ENCODE measurements at regions not wholly inside any gene's neighbourhood (a gene's known extent, or its start where the extent isn't known, plus 50 kb on each side); places are given as distances from the start of the nearest gene placed in this dataset.

- no peak for DNase-seq (ENCODE audit: low read depth in 1 of 2, low spot score in 1 of 2)
- no peak overlapping the region for H3K4me3 ChIP-seq (replicated peaks; ENCODE audit: insufficient read depth, low read length)
- no peaks in the 10 kb centered on the region for H3K27me3 ChIP-seq (ENCODE audit: insufficient read depth, poor library complexity, severe bottlenecking)
- no peak for TF ChIP-seq SPI1 (IDR thresholded peaks at IDR 0.05; ENCODE audit: borderline replicate concordance, low read depth)
- TF ChIP-seq, protein P1, sequence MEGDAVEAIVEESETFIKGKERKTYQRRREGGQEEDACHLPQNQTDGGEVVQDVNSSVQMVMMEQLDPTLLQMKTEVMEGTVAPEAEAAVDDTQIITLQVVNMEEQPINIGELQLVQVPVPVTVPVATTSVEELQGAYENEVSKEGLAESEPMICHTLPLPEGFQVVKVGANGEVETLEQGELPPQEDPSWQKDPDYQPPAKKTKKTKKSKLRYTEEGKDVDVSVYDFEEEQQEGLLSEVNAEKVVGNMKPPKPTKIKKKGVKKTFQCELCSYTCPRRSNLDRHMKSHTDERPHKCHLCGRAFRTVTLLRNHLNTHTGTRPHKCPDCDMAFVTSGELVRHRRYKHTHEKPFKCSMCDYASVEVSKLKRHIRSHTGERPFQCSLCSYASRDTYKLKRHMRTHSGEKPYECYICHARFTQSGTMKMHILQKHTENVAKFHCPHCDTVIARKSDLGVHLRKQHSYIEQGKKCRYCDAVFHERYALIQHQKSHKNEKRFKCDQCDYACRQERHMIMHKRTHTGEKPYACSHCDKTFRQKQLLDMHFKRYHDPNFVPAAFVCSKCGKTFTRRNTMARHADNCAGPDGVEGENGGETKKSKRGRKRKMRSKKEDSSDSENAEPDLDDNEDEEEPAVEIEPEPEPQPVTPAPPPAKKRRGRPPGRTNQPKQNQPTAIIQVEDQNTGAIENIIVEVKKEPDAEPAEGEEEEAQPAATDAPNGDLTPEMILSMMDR (IDR thresholded peaks at IDR 0.05; ENCODE audit: insufficient read depth, low read length) = no peak
- no peak for TF ChIP-seq REST (IDR thresholded peaks at IDR 0.05; ENCODE audit: insufficient replicate concordance, low read depth)
- no peak for TF ChIP-seq GABPA (IDR thresholded peaks at IDR 0.05; ENCODE audit: low read depth)
- no peak for TF ChIP-seq POLR2AphosphoS5 (IDR thresholded peaks at IDR 0.05; ENCODE audit: low read depth)
- H3K27ac ChIP-seq (replicated peaks) = no peak overlapping the region
Measured at GRCh38 chr11:43123443-43123842, 188.4 kb upstream of the API5 start.

DNA sequence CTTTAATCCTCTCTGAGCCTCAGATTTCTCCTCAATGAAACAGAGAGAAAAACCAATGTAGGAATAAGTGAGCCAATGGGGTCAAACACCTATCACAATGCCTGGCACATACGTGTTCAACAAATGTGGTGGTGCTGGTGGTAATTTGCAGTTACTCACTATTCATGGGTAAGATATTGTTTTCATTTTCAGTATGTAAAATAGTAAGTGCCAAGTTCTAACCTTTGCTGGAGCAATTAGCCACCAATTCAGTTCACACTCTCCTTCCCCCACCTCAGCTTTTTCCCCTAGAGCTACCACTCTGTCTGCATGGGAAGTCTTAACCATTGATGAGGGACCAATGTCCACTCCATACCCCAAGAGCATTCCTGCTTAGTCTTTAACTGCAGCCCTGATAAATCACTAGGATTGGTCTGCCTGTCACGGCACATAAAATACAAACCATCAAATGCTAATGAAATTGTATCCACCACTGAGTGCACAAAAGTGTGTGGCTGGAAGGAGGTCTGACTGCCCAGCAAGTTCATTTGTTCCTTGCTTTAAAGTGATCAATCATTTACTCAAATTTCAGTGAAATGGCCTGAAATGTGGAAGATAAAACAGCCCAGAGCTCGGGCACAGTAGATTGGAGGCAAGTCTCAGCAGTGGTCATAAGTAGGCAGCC lies 187.4 kb upstream of the API5 start:
- TF ChIP-seq GABPA (IDR thresholded peaks at IDR 0.05; ENCODE audit: low read depth) = no peak
- no peak for TF ChIP-seq SPI1 (IDR thresholded peaks at IDR 0.05; ENCODE audit: borderline replicate concordance, low read depth)
- TF ChIP-seq, protein P1 (IDR thresholded peaks at IDR 0.05; ENCODE audit: insufficient read depth, low read length) = no peak
- no peak for TF ChIP-seq POLR2AphosphoS5 (IDR thresholded peaks at IDR 0.05; ENCODE audit: low read depth)
- H3K27ac ChIP-seq (replicated peaks) = no peak overlapping the region
- H3K27me3 ChIP-seq (ENCODE audit: insufficient read depth, poor library complexity, severe bottlenecking) = no peaks in the 10 kb centered on the region
- DNase-seq (ENCODE audit: low read depth in 1 of 2, low spot score in 1 of 2) = no peak
- no peak overlapping the region for H3K4me3 ChIP-seq (replicated peaks; ENCODE audit: insufficient read depth, low read length)

GRCh38 chr11:43129329-43129728 lies 182.5 kb upstream of the API5 start:
- DNase-seq (ENCODE audit: low read depth in 1 of 2, low spot score in 1 of 2) = no peak
- Histone ChIP-seq H3K4me3 (replicated peaks; ENCODE audit: insufficient read depth, low read length) (no peak overlapping the region), H3K27me3 (ENCODE audit: insufficient read depth, poor library complexity, severe bottlenecking) (no peaks in the 10 kb centered on the region), H3K27ac (replicated peaks) (no peak overlapping the region)
- TF ChIP-seq SPI1 (IDR thresholded peaks at IDR 0.05; ENCODE audit: borderline replicate concordance, low read depth) (no peak), REST (IDR thresholded peaks at IDR 0.05; ENCODE audit: insufficient replicate concordance, low read depth) (no peak), GABPA (IDR thresholded peaks at IDR 0.05; ENCODE audit: low read depth) (no peak)

DNA sequence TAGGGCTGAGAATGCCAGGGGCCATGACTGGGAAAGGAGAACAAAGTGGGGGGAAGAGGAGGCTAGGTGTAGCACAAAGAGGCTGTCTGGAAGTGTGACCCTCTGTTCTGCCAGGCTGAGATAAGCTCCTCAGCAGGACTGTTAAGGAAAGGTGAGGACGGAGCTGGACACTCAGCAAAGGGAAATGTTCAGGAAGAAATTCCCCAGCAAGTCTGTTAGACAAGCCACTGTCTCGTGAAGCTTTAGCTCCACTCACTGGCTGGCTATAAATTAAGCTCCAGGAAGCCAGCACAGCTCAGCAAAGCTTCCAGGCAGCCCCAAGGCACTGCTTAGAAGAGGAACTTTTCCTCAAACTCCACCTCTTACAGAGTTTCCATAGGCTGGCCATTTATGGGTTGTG lies 181.2 kb upstream of the API5 start:
- TF ChIP-seq GABPA (IDR thresholded peaks at IDR 0.05; ENCODE audit: low read depth) (no peak), SPI1 (IDR thresholded peaks at IDR 0.05; ENCODE audit: borderline replicate concordance, low read depth) (no peak), POLR2AphosphoS5 (IDR thresholded peaks at IDR 0.05; ENCODE audit: low read depth) (no peak), REST (IDR thresholded peaks at IDR 0.05; ENCODE audit: insufficient replicate concordance, low read depth) (no peak)
- TF ChIP-seq, protein P1 (IDR thresholded peaks at IDR 0.05; ENCODE audit: insufficient read depth, low read length) = no peak
- Histone ChIP-seq H3K27me3 (ENCODE audit: insufficient read depth, poor library complexity, severe bottlenecking) (no peaks in the 10 kb centered on the region), H3K27ac (replicated peaks) (no peak overlapping the region), H3K4me3 (replicated peaks; ENCODE audit: insufficient read depth, low read length) (no peak overlapping the region)
- DNase-seq (ENCODE audit: low read depth in 1 of 2, low spot score in 1 of 2) = no peak
